GM12892 (cell line): ENCODE measurements at regions not wholly inside any gene's neighbourhood (a gene's known extent, or its start where the extent isn't known, plus 50 kb on each side); places are given as distances from the start of the nearest gene placed in this dataset.

Experiments
- POLR2A ChIP-seq: IDR thresholded peaks from 2 replicates; pipeline ENCODE4 v1.6.1; 2011; ENCODE audit warnings: low read depth, low read length, control low read depth
- POLR2AphosphoS5 ChIP-seq: IDR thresholded peaks from 2 replicates; pipeline ENCODE4 v1.6.1; 2011; ENCODE audit warnings: low read depth, low read length, control low read depth
- TAF1 ChIP-seq: IDR thresholded peaks from 2 replicates; pipeline ENCODE4 v1.6.1; 2011; ENCODE audit warnings: low read depth, mild to moderate bottlenecking, control low read depth, low read length, borderline replicate concordance

- TF ChIP-seq POLR2A (no peak), POLR2AphosphoS5 (no peak), TAF1 (no peak)
These were observed 207.1 kb upstream of the PAPPA start for GRCh38 chr9:115946530-115946929.
